H1 (cell line): ENCODE measurements at regions not wholly inside any gene's neighbourhood (a gene's known extent, or its start where the extent isn't known, plus 50 kb on each side); places are given as distances from the start of the nearest gene placed in this dataset.

Experiments used
- CTCF ChIP-seq, 3 experiments: IDR thresholded peaks; 1 replicate in 2 of 3; 2 replicates in 1 of 3; pipeline versions ENCODE4 v1.5.1 to v1.6.1; 2011; ENCODE audit warnings: low read length in 3 of 3, mild to moderate bottlenecking in 3 of 3, inconsistent platforms in 2 of 3, low read depth in 1 of 3, moderate library complexity in 1 of 3; ENCODE audit not compliant: insufficient read depth in 1 of 3; ENCODE audit errors: control extremely low read depth in 1 of 3
- POLR2A ChIP-seq, 2 experiments: IDR thresholded peaks; 1 replicate in 1 of 2; 2 replicates in 1 of 2; pipeline ENCODE4 v1.6.1; 2011; ENCODE audit warnings: low read depth in 2 of 2, low read length in 2 of 2, mild to moderate bottlenecking in 2 of 2; ENCODE audit errors: control extremely low read depth in 1 of 2
- POLR2AphosphoS5 ChIP-seq: IDR thresholded peaks from 2 replicates; pipeline ENCODE4 v1.6.1; 2011; ENCODE audit warnings: low read depth, low read length
- RAD21 ChIP-seq, 2 experiments: IDR thresholded peaks in 1 of 2; conservative IDR thresholded peaks in 1 of 2; 2 replicates each; pipeline ENCODE4 v1.6.1; 2011; ENCODE audit warnings: low read depth in 2 of 2, low read length in 2 of 2, improper control_type of control experiment in 1 of 2, inconsistent platforms in 1 of 2, mild to moderate bottlenecking in 1 of 2, moderate library complexity in 1 of 2
- RXRA ChIP-seq: IDR thresholded peaks from 2 replicates; pipeline ENCODE4 v1.6.1; 2011; ENCODE audit warnings: low read depth, mild to moderate bottlenecking, low read length, moderate library complexity; ENCODE audit not compliant: insufficient read depth
- SP1 ChIP-seq: IDR thresholded peaks from 2 replicates; pipeline ENCODE4 v1.6.1; 2011; ENCODE audit warnings: low read depth, low read length

GRCh38 chr17:34521955-34522354 is 57.4 kb upstream of the TMEM132E start:
- TF ChIP-seq CTCF (IDR thresholded peaks at IDR 0.05; ENCODE audit: control extremely low read depth in 1 of 3, insufficient read depth in 1 of 3, low read depth in 1 of 3, low read length in 3 of 3) (no peak), POLR2A (IDR thresholded peaks at IDR 0.05; ENCODE audit: control extremely low read depth in 1 of 2, low read depth in 2 of 2, low read length in 2 of 2) (no peak), RAD21 (IDR thresholded peaks at IDR 0.05 in 1 of 2, conservative IDR thresholded peaks at IDR 0.05 in 1 of 2; ENCODE audit: low read depth in 2 of 2, low read length in 2 of 2) (no peak), RXRA (no peak), SP1 (no peak), POLR2AphosphoS5 (no peak)
